GM20431 (cell line): ENCODE measurements at regions not wholly inside any gene's neighbourhood (a gene's known extent, or its start where the extent isn't known, plus 50 kb on each side); places are given as distances from the start of the nearest gene placed in this dataset.

Experiments used
- in situ Hi-C: fragments of 300-500 bp; cut with MseI, MboI; formaldehyde crosslinking; loops from one replicate; pipeline ENCODE4 v1.15.0; 2020; ENCODE audit warnings: low sequenced_read_pairs; ENCODE audit not compliant: unreplicated experiment

DNA sequence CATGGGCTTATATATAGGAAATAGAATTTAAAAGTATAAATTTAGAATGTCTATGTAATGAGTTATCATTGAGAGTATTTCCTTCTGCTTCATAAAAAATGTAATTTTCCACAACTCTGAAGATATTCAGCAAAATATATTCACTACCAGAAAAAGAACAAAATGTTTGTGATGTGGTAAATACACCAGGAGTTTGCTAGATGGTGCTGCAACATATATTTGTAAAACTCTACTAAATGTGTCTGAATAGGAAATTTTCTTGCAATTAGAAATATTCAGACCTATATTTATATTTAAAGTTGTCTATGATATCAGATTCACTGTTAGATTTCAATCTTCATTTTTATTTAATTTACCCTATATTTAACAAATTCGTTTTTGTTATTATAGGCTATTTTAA, 201.1 kb downstream of the PPP1R3A start:
- in situ Hi-C loops, result no loop called here

DNA sequence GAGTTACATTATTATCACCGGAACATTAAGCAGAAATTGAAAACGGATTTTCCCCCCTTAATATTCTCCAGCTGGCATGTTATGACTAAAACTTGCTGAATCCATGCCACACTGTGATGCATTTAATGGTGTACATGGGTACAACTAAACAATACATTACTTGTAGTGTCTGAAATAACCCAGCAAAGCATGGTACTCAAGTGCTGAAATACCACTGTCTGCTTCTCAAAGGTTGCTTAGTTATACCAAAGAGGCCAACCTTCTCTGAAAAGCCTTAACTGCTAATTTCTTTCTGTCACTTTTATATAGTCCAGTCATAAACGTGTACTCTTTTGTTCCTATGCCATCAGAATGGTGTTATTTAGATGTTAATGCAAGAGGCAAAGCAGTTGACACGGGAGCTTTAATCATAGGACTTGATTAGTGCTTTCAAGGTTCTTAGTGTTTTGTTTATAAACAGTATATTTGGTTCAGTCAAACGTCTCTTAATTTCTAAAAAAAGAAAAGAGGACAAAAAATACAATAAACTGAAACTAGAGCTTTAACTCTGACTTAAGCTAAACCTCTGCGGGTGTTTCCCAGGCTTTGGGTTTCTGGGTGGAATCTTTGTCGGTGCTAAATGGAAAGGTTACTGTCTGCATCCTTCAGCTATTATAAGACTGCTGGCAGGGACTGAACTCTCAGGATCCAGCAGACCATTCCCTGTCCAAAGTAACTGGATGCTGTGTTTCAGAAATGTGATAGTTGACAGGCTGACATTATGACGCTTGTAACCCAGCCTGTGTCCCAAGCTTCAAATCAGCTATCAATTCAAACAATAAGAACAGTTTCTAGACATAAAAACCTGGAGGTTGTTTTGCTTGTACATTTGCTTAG, 202.6 kb downstream of the PPP1R3A start:
- in situ Hi-C loops, result no loop called here

DNA sequence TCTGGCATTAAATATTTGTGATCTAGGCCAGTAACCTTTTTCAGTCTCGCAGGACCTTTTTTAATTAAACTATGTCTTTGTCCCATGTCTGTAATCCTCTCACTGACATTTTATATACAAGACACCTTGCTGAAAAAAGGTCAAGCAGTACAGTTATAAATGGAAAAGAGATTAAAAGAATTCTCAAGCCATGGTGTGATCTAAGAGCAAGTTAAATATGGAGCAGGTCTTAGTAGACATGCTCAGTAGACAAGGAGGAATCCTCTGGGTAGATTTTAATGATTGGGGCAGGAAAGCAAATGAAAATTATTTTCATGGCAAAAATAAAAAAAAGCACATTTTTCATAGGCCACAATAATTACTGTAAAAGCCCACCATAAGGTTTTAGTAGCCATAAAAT, 203.5 kb downstream of the PPP1R3A start:
- in situ Hi-C loops, result no loop called here

DNA sequence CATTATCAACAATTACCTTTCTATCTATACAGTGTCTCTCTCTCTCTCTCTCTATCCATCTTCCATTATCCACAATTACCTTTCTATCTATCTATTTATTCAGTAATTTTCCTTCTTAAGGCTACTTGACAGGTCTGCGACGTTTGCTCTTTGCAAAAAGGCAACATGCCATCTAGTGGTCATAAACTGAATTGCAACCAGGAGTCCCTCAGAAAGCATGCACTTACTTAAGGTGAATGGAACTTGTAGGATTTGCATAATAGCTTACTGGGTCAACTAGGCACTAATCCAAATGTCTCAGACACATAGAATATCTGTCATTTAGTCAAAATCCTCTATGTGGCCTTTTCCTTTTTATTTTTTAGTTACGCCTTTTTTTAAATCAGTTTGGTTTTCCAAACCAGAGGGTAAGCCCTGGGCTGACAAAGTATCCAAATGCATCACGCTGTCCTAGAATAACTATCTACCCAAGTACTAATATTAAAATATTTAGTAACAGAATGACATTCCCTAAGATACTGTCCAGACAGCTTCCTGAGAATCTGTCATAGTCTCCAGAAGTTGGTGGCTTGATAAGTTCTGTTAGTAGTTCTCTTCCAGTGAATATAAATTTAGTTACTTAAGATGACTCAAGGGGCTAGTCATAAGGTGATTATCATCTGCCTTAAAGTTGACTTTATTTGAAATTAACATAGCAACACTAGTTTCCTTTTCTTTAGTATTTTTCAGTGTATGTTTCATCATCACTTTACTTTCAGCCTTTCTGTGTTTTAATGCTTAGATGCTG, 208.3 kb downstream of the PPP1R3A start:
- in situ Hi-C loops, result no loop called here

DNA sequence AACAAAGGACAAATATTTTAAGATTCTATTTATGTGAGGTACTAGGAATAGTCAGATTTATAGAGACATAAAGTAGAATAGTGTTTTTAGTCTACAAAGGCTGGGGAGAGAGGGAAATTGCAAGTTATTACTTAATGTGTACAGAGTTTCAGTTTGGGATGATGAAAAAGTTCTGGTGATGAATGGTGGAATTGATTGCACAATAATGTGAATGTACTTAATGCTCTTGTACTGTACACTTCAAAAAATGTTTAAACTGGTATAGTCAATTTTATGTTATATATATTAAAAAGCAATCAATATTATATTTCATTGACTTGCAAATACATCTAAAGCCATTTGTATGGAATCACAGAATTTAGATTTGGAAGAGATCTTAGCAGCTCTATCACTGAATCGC, 213.4 kb downstream of the PPP1R3A start:
- in situ Hi-C loops, result no loop called here

DNA sequence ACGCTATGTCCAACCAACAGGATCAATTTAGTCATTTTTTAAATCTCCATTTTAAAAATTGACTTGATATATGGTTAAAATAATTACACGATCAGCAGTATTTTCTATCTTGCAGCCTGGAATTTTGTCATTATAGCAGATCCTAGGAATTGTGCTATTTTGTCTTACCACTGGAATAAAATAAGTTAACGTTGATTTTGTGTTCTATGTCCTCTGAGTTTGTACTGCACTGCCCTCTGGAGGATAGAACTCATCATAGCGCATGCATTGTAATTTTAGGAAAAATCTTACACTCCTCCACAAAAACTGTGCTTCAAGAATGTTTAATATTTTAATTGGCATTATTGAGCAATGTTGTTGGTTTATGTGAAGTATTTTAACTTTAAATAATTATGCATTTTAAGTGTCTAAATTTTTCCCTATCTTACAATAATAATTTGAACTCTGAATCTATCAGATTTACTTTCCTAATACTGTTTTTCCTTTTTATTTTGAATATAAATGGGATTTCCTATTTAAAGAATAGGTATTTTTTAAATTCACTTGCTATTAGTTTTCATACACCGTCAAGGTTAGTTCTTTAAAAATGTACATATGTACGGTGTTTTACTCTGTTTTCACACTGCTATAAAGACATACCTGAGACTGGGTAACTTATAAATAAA, 220.1 kb downstream of the PPP1R3A start:
- in situ Hi-C loops, result no loop called here

DNA sequence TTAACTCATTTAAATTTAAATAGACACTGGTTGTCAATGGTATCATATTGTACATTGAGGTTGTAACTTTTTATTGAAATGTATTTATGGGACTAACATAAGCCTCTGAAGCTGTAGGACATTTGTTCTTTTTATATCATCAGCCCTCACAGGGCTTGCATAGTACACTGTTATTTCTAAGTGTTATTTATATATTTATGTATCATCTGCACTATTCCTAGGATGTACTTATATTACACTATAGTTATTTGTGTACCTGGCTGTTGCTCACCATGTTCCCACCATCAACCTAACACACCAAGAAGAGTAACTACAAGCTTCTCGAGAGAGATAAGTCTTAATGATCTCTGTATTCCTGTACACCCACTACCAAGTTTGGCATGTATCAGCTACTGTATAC, 224.7 kb downstream of the PPP1R3A start:
- in situ Hi-C loops, result no loop called here

DNA sequence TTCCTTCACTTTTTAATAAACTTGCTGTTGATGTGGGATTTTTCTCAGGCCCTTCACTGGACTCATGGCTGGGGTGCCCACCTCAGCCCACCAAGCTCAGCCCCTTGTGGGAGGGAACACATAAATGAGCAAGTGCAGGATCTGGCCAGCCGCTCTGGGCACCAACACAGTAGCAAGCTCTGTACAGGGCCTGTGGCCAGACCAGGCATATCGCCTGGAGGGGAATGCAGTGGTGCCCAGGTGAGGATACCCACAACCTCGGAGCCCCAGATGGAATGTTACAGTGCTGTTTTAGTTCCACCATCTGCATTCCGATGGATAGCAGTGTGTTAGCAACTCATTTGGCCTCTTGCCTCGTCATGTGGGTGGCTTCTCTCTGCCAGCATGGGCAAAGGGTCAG, 234.6 kb downstream of the PPP1R3A start:
- in situ Hi-C loops, result no loop called here

DNA sequence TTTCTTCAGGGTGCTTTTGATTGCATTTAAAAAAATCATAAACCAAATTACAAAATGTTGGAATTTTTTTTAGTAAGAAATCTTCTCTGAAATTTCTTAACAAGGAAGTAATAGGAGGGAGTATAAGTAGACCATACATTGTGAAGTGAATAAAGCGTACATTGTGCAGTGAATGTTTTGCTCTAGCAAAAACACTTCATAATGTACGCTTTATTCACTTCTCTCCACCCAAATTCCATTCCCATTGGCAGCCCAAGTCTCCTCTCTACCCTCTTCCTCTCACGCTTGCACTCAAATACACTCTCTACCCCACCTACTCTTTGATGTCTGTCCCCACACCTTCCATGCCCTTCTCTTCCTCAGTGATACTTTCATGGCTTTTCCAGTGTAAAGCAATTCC, 241.0 kb downstream of the PPP1R3A start:
- in situ Hi-C loops, result no loop called here

DNA sequence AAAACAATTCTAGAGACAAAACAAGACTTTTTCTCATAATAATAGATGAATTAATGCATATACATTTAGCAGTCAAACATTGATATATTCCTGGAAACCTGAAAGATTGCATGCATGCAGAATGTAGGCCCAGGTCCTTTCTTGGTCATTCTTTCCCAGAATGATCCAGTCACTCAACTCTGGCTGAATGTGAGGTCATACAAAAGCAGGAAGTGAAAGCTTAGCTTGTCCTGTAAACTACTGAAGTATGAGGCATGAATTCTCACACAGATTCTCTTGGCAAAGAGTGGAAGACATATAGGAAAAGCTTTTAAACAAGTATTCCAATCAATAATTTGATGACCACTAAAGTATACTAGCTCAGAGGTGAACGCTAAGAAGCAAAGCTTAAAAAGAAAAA, 253.9 kb downstream of the PPP1R3A start:
- in situ Hi-C loops, result no loop called here

DNA sequence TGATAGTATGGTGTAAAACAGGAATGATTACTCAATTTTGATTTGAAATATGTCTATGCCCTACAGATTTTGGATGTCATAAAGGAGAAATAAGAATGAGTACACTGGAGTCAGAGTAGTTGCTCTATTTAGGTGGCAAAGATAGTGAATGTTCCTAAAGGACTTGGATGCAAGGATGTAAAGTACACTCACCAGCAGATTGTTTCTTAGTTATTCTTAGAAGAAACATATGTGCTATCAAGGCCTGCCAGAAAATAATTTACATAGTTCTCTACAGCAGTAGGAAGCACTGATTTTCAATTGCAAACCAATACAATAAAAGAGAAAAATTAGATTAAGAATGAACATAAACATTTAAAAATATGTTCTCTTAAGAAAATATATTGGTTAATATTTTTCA, 259.4 kb downstream of the PPP1R3A start:
- in situ Hi-C loops, result no loop called here

DNA sequence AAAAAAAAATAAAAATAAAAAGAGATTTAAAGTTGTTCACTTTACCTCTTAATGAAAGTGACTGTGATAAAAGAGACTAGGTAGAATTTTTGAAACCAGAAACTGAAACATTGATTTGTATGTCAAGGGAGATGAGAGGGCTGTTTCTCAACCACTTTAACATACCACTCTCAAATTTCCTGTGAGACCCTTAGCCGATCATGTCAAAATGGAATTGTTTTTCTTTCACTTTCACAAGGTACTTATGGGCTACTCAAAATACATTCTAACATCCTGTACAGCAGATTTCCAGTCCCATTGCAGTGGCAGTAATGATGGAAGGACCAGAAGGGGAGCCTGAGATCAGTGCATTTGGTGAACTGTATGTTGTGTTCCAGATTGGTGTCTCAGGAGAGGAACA, 261.2 kb downstream of the PPP1R3A start:
- in situ Hi-C loops, result no loop called here

DNA sequence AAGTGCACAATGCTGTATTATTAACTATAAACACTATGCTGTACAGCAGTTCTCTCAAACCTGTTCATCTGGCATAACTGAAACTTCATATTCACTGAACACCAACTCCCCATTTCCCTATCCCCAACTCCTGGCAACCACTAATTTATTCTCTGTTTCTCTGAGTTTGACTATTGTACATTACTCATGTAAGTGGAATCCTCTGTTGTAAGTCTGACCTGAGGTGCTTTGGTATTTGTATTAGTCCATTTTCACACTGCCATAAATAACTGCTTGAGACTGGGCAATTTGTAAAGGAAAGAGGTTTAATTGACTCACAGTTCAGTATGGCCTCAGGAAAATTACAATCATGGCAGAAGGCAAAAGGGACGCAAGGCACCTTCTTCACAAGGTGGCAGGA, 266.3 kb downstream of the PPP1R3A start:
- in situ Hi-C loops, result no loop called here

DNA sequence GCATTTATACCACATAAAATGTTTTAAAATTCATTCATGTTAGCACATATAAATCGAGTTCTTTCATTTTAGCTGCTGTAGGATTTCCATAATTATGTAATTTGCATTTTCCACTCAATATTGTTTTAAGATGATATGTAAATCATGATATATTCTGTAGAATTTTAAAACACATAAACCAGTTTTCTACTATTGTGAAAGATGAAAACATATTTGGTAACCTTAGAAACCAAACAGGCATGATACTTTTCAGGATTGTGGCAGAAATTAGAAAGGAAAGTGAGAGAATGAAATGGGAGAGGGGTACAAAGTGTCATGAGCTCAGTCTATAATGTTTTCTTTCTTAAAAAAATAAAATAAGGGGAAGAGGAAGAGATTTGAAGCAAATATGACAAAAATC, 269.3 kb downstream of the PPP1R3A start:
- in situ Hi-C loops, result no loop called here

DNA sequence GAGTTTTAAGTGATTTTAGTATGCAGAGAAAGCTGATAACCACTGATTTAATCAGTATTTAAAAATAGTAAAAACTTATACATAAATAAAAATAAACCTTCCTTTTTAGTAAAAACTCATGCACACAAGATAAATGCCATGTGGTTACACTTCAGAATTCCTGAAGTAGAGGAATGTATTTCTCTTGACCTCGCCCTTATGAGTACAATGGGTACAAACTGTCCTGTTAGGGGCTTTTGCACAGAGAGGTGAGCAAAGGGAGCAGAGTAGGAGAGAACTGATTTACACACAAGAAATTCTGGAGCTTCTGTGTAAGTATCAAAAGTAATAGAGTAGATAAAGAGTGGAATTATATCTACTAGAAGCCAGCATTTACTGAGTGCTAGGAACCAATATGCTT, 279.6 kb downstream of the PPP1R3A start:
- in situ Hi-C loops, result no loop called here

DNA sequence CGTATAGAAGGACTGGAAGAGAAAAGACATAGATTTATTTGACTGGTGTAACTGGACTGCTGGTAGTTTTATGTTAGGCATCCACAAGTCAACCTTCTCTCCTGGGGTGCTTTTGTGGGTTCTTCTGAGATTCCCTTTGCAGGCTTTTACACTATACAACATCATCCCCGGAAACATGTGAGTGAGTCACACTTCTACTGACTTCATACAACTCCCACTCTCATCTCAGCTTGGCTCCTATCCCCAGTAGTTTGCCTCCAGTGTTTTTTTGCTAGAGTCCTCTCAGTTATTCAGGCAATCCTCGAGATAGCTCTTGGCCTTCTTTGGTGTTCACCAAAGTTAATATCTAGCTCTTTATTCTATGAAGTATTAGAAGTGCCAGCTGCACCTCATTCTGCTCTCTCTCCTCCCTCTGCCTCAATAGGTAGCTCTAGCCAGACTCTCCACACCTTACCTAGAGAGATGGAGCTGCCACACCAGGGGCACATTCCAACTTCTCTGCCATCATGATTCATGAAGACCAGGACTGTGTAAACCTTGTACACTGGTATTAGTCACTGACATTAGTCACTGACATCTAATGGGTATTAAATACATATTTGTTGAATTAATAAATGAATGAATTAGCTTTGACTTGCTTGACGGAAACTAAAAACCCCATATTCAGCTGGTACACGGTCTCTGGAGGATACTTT, 281.9 kb downstream of the PPP1R3A start:
- in situ Hi-C loops, result no loop called here

DNA sequence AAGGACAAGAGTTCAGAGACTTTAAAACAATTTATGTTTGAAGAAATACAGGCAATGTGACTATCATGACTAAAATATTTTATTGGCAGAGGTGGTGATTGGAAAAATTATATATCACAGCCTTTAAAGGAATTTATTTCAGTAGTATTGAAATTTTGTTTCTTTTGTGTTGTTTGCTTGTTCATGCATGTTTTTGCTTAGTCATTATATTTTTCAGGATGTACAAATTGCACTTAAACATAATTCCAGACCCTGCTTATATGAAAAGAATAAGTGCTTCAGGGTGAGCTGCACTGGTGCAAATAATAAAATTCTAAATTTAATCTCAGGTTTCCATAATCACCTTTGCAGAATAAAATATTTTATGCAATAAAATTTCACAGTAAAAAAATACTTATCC, 283.3 kb downstream of the PPP1R3A start:
- in situ Hi-C loops, result no loop called here

DNA sequence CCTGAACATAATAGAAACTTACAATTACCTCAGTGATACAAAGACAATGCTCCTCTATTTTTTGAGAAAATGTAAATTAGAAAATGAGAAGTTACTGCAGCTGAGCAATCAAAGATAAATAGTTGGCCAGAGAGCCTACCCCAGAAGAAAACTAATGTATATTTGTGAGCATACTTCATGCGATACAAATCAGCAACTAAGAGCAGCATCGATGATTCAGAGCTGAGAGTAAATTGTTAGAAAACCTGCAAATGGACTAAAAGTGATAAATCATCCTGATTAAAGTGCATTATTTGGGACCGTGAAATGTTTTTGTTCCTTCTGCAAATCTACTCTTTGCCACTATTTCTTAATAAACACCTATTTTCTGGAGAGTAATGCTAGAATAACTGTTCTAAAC, 285.7 kb downstream of the PPP1R3A start:
- in situ Hi-C loops, result no loop called here

DNA sequence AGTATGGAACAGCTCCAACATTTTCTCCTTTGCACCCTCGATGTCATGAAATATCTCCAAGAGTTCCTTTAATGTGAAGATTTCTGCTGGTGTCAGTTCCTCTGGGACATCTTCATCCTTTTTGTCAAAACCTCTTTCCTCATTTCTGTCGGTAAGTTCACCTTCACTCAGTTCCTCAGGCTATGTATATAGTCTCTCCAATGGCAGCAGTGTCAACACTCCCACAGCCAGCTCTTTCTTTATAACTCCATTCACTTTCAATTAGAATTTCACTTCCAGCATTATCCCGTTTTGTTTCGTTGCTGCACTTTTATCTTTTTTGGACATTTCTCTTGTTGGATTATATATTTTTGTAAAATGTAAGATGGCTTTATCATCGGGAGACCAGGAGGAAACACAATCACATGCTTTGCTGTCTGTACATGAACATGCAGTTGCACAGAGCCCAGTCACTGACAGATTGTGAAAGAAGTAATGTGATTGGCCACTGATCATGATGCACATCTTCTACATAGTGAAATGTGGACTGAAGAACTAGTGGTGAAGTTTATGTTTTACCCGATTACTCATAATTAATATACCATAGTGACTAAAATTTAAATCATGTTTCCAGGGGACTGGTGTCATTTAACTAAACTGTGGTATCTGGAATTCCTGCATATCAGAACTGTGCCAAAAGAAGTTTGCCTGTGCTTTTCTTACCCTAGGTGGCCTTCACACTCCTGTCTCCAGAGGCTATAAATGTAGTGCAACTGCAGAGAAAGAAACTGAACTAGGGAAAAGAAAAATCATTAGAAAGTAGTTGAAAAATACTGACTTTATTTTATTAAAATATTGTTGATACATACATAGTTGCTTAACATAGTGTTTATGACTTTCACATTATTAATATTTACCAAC, 289.6 kb downstream of the PPP1R3A start:
- in situ Hi-C loops, result no loop called here
